Adrenal gland (tissue), 5 donors: ENCODE measurements at regions not wholly inside any gene's neighbourhood (a gene's known extent, or its start where the extent isn't known, plus 50 kb on each side); places are given as distances from the start of the nearest gene placed in this dataset.

ENCODE experiments used
- CTCF ChIP-seq, 6 experiments: fragments of 450-650 bp in 4 of 6; fragments of 200-600 bp in 2 of 6; sonication (generic) in 1 of 6; IDR thresholded peaks; 1 replicate in 5 of 6; 2 replicates in 1 of 6; pipeline versions ENCODE4 v1.5.1 to v1.8.0; 2016 to 2021; ENCODE audit warnings: antibody characterized with exemption in 6 of 6, mild to moderate bottlenecking in 2 of 6, moderate library complexity in 1 of 6
- POLR2A ChIP-seq, 2 donors: fragments of 450-650 bp; IDR thresholded peaks; one replicate each; pipeline ENCODE4 v1.6.1; 2017; ENCODE audit warnings: antibody characterized with exemption in 2 of 2, mild to moderate bottlenecking in 2 of 2, moderate library complexity in 1 of 2
- donor health status: DM: no; HTN: no; CAD: no.

DNA sequence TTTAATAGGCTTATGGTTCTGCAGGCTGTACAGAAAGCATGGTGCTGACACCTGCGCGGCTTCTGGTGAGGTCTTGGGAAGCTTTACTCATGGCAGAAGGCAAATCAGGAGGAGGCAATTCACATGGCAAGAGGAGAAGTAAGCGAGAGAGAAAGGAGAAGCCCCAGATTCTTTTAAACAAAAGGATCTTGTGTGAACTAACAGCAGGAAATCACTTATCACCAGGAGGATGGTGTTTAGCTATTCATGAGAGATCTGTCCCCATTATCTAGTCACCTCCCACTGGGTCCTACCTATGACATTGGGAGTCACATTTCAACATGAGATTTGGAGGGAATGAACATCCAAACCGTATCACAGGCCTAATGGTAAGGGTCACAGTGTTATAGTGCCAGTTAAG is 678.0 kb upstream of the KCND2 start:
- TF ChIP-seq CTCF (IDR thresholded peaks at IDR 0.05): no peak
- TF ChIP-seq POLR2A (IDR thresholded peaks at IDR 0.05): no peak
